ENCODE measurements at regions not wholly inside any gene's neighbourhood (a gene's known extent, or its start where the extent isn't known, plus 50 kb on each side); places are given as distances from the start of the nearest gene placed in this dataset.

GRCh38 chr3:66165660-66166059 lies 55.1 kb upstream of the SLC25A26 start:
- TF ChIP-seq CTCF (IDR thresholded peaks at IDR 0.05; ENCODE audit: control insufficient read depth, extremely low read depth, insufficient read depth): no peak
- no peak for DNase-seq (ENCODE audit: low read depth)

GRCh38 chr3:66164155-66164554 lies 56.6 kb upstream of the SLC25A26 start:
- DNase-seq (ENCODE audit: low read depth): no peak
- no peak for TF ChIP-seq CTCF (IDR thresholded peaks at IDR 0.05; ENCODE audit: control insufficient read depth, extremely low read depth, insufficient read depth)
- no peak overlapping the region for H3K4me3 ChIP-seq (ENCODE audit: low read depth, low read length)

More at GRCh38 chr3:66165660-66166059, 55.1 kb upstream of the SLC25A26 start:
- no peak overlapping the region for H3K4me3 ChIP-seq (ENCODE audit: low read depth, low read length)

GRCh38 chr3:66163222-66163621 lies 57.6 kb upstream of the SLC25A26 start:
- no peak overlapping the region for H3K4me3 ChIP-seq (ENCODE audit: low read depth, low read length)
- no peak for TF ChIP-seq CTCF (IDR thresholded peaks at IDR 0.05; ENCODE audit: control insufficient read depth, extremely low read depth, insufficient read depth)
- DNase-seq (ENCODE audit: low read depth): no peak

GRCh38 chr3:66162766-66163165 lies 58.0 kb upstream of the SLC25A26 start:
- DNase-seq (ENCODE audit: low read depth): no peak
- TF ChIP-seq CTCF (IDR thresholded peaks at IDR 0.05; ENCODE audit: control insufficient read depth, extremely low read depth, insufficient read depth): no peak
- no peak overlapping the region for H3K4me3 ChIP-seq (ENCODE audit: low read depth, low read length)

- TF ChIP-seq CTCF (IDR thresholded peaks at IDR 0.05; ENCODE audit: control insufficient read depth, extremely low read depth, insufficient read depth): no peak
- no peak overlapping the region for H3K4me3 ChIP-seq (ENCODE audit: low read depth, low read length)
- no peak for DNase-seq (ENCODE audit: low read depth)
Measured at GRCh38 chr3:66158933-66159683, 61.7 kb upstream of the SLC25A26 start.

- DNase-seq (ENCODE audit: low read depth): peak; percentile 74
- H3K4me3 ChIP-seq (ENCODE audit: low read depth, low read length): no peak overlapping the region
- TF ChIP-seq CTCF (IDR thresholded peaks at IDR 0.05; ENCODE audit: control insufficient read depth, extremely low read depth, insufficient read depth): no peak
Measured at GRCh38 chr3:66154444-66154861, 66.3 kb upstream of the SLC25A26 start.
